ENCODE measurements at regions not wholly inside any gene's neighbourhood (a gene's known extent, or its start where the extent isn't known, plus 50 kb on each side); places are given as distances from the start of the nearest gene placed in this dataset.

GRCh38 chr2:20549144-20549543 lies 101.8 kb downstream of the HS1BP3 start:
- Histone ChIP-seq H4K20me1 (ENCODE audit: insufficient read depth, low read length) (no peaks in the 10 kb centered on the region), H3K4me2 (ENCODE audit: low read depth, low read length) (no peak overlapping the region), H2AFZ (ENCODE audit: low read length) (no peak overlapping the region), H3K79me2 (ENCODE audit: insufficient read depth, low read length) (no peaks in the 10 kb centered on the region), H3K4me1 (ENCODE audit: insufficient read depth, low read length) (peaks cover 17% of the 10 kb centered on the region), H3K27me3 (ENCODE audit: control insufficient read depth in 1 of 2, insufficient read depth in 2 of 2, low read length in 2 of 2) (no peaks in the 10 kb centered on the region), H3K36me3 (replicated peaks in 1 of 2; ENCODE audit: control insufficient read depth in 1 of 2, insufficient read depth in 2 of 2, low read length in 2 of 2) (no peaks in the 10 kb centered on the region), H3K9ac (ENCODE audit: insufficient read depth, low read depth, low read length) (no peak overlapping the region), H3K9me3 (ENCODE audit: low read length) (no peaks in the 10 kb centered on the region; the same call in 1 of the 2 replicates), H3K4me3 (replicated peaks in 1 of 3; ENCODE audit: insufficient read depth in 1 of 3, low read depth in 2 of 3, low read length in 3 of 3) (no peak overlapping the region), H3K27ac (ENCODE audit: extremely low read length, insufficient read depth, low read length) (no peak overlapping the region)
- no TSS peak for BruUV-seq (replicated peaks)
- no peak for DNase-seq (ENCODE audit: low spot score)
- ChIA-PET CTCF (ENCODE audit: low intra/inter-chr PET ratio, low total read pairs) (no interaction called here), POLR2A (interaction anchor here (2.4 kb wide), 1 partner anchor 11 kb away, joined by 15 read pairs; no protein-coding TSS in a partner anchor)
- ATAC-seq, result no peak
- 89% methylated on average over 9 of the region's 9 CpGs for WGBS (ENCODE audit: low lambda C conversion rate)
- intact Hi-C loops (cut with micrococcal nuclease; ENCODE audit: unreplicated experiment), result no loop called here
- no peak for FAIRE-seq
- no peak for TF ChIP-seq ZNF788 (CRISPR knock-in tag; IDR thresholded peaks at IDR 0.05; ENCODE audit: borderline replicate concordance)
- no peak for TF ChIP-seq TOE1 (CRISPR knock-in tag; IDR thresholded peaks at IDR 0.05)
- no peak for TF ChIP-seq MEIS1 (CRISPR knock-in tag; IDR thresholded peaks at IDR 0.05; ENCODE audit: borderline replicate concordance)
- TF ChIP-seq NFYB (CRISPR knock-in tag; IDR thresholded peaks at IDR 0.05), result no peak
- TF ChIP-seq TAF15 (IDR thresholded peaks at IDR 0.05; ENCODE audit: low read depth, low read length, poor library complexity, severe bottlenecking), result no peak
- TF ChIP-seq, protein P1, sequence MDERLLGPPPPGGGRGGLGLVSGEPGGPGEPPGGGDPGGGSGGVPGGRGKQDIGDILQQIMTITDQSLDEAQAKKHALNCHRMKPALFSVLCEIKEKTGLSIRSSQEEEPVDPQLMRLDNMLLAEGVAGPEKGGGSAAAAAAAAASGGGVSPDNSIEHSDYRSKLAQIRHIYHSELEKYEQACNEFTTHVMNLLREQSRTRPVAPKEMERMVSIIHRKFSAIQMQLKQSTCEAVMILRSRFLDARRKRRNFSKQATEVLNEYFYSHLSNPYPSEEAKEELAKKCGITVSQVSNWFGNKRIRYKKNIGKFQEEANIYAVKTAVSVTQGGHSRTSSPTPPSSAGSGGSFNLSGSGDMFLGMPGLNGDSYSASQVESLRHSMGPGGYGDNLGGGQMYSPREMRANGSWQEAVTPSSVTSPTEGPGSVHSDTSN (CRISPR knock-in tag; IDR thresholded peaks at IDR 0.05), result no peak
- TF ChIP-seq GTF3A (CRISPR knock-in tag; conservative IDR thresholded peaks at IDR 0.05), result no peak
- no peak for TF ChIP-seq ZNF253 (CRISPR knock-in tag; IDR thresholded peaks at IDR 0.05; ENCODE audit: borderline replicate concordance)
- TF ChIP-seq ZC3H4 (CRISPR knock-in tag; IDR thresholded peaks at IDR 0.05; ENCODE audit: borderline replicate concordance), result no peak
- no peak for TF ChIP-seq ASH2L (IDR thresholded peaks at IDR 0.05; ENCODE audit: insufficient read length, low read depth, low read length)
- no peak for TF ChIP-seq HMG20B (CRISPR knock-in tag; conservative IDR thresholded peaks at IDR 0.05)
- in situ Hi-C loops (cut with HindIII; ENCODE audit: extremely low pct_ligation_motif_present, low pct_unique_long_range_greater_than_20kb), result no loop called here

All from HepG2 (cell line).